OCI-LY1 (cell line): ENCODE measurements at regions not wholly inside any gene's neighbourhood (a gene's known extent, or its start where the extent isn't known, plus 50 kb on each side); places are given as distances from the start of the nearest gene placed in this dataset.
"Not testable (repeated sequence)": the region's sequence is repeated elsewhere in the genome, so short reads cannot be mapped to it uniquely, and the experiment has no call there.

Experiments used
- CTCF ChIP-seq: fragments of 200-600 bp; sonication (generic), shearing (Covaris generic); IDR thresholded peaks from 2 replicates; pipeline ENCODE4 v1.5.1; 2017; ENCODE audit warnings: mild to moderate bottlenecking, antibody characterized with exemption, low read length, moderate library complexity, mixed read lengths
- EZH2 ChIP-seq: fragments of 200-600 bp; sonication (generic), shearing (Covaris generic); IDR thresholded peaks from 2 replicates; pipeline ENCODE4 v1.8.0; 2017; ENCODE audit warnings: borderline replicate concordance, mixed run types, mild to moderate bottlenecking, antibody characterized with exemption, low read length, moderate library complexity, mixed read lengths

GRCh38 chr15:101938555-101938954 is 126.6 kb downstream of the OR4F15 start:
- not testable (repeated sequence) for TF ChIP-seq CTCF, EZH2
